ENCODE measurements at regions not wholly inside any gene's neighbourhood (a gene's known extent, or its start where the extent isn't known, plus 50 kb on each side); places are given as distances from the start of the nearest gene placed in this dataset.

- Histone ChIP-seq H3K4me1 (peaks cover 0 to 11% (median 0%) of the 10 kb centered on the region in 4 donors), H3K36me3 (no peaks in the 10 kb centered on the region), H3K4me3 (no peak overlapping the region), H3K9me3 (no peaks in the 10 kb centered on the region), H3K27me3 (no peaks in the 10 kb centered on the region), H3K27ac (no peak overlapping the region)
- DNase-seq = no peak
- TF ChIP-seq POLR2AphosphoS5 (IDR thresholded peaks at IDR 0.05) (no peak), EP300 (IDR thresholded peaks at IDR 0.05) (no peak), POLR2A (IDR thresholded peaks at IDR 0.05) (no peak), CTCF (IDR thresholded peaks at IDR 0.05) (no peak)
- 92 to 96% methylated on average over 3 of the region's 3 CpGs for WGBS, 2 donors
- intact Hi-C loops (cut with DNase I) = no loop called here
Measured at GRCh38 chr3:177878192-177878591, 658.0 kb upstream of the KCNMB2 start.

GRCh38 chr3:177878957-177879356 lies 657.3 kb upstream of the KCNMB2 start:
- no peaks in the 10 kb centered on the region for H3K36me3 ChIP-seq
- intact Hi-C loops (cut with DNase I) = no loop called here
- H3K4me3 ChIP-seq = no peak overlapping the region
- H3K4me1 ChIP-seq = peaks cover 0 to 11% (median 0%) of the 10 kb centered on the region in 4 donors
- 83 to 90% methylated on average over 4 of the region's 4 CpGs for WGBS, 2 donors
- no peak for DNase-seq
- H3K27ac ChIP-seq = no peak overlapping the region
- TF ChIP-seq CTCF (IDR thresholded peaks at IDR 0.05) (no peak), POLR2AphosphoS5 (IDR thresholded peaks at IDR 0.05) (no peak), EP300 (IDR thresholded peaks at IDR 0.05) (no peak), POLR2A (IDR thresholded peaks at IDR 0.05) (no peak)
- H3K9me3 ChIP-seq = no peaks in the 10 kb centered on the region
- no peaks in the 10 kb centered on the region for H3K27me3 ChIP-seq

- intact Hi-C loops (cut with DNase I) = no loop called here
- Histone ChIP-seq H3K27me3 (no peaks in the 10 kb centered on the region), H3K4me3 (no peak overlapping the region), H3K27ac (no peak overlapping the region), H3K4me1 (no peaks in the 10 kb centered on the region), H3K9me3 (no peaks in the 10 kb centered on the region), H3K36me3 (no peaks in the 10 kb centered on the region)
- DNase-seq = no peak
- TF ChIP-seq EP300 (IDR thresholded peaks at IDR 0.05) (no peak), CTCF (IDR thresholded peaks at IDR 0.05) (no peak), POLR2AphosphoS5 (IDR thresholded peaks at IDR 0.05) (no peak), POLR2A (IDR thresholded peaks at IDR 0.05) (no peak)
- WGBS, 2 donors = 88 to 91% methylated on average over 3 of the region's 3 CpGs
Measured at GRCh38 chr3:177881351-177881750, 654.9 kb upstream of the KCNMB2 start.

- Histone ChIP-seq H3K36me3 (no peaks in the 10 kb centered on the region), H3K27ac (no peak overlapping the region), H3K4me3 (no peak overlapping the region), H3K27me3 (no peaks in the 10 kb centered on the region), H3K9me3 (no peaks in the 10 kb centered on the region), H3K4me1 (no peaks in the 10 kb centered on the region)
- intact Hi-C loops (cut with DNase I) = no loop called here
- no peak for DNase-seq
- WGBS, 2 donors = 86 to 89% methylated on average over 5 of the region's 5 CpGs
- TF ChIP-seq EP300 (IDR thresholded peaks at IDR 0.05) (no peak), POLR2AphosphoS5 (IDR thresholded peaks at IDR 0.05) (no peak), CTCF (IDR thresholded peaks at IDR 0.05) (no peak), POLR2A (IDR thresholded peaks at IDR 0.05) (no peak)
Measured at GRCh38 chr3:177882124-177882648, 654.0 kb upstream of the KCNMB2 start.

- Histone ChIP-seq H3K9me3 (no peaks in the 10 kb centered on the region), H3K27ac (no peak overlapping the region), H3K27me3 (no peaks in the 10 kb centered on the region), H3K4me3 (no peak overlapping the region), H3K36me3 (no peaks in the 10 kb centered on the region), H3K4me1 (no peaks in the 10 kb centered on the region)
- TF ChIP-seq EP300 (IDR thresholded peaks at IDR 0.05) (no peak), POLR2A (IDR thresholded peaks at IDR 0.05) (no peak), POLR2AphosphoS5 (IDR thresholded peaks at IDR 0.05) (no peak), CTCF (IDR thresholded peaks at IDR 0.05) (no peak)
- 47 to 90% methylated on average over 2 of the region's 2 CpGs for WGBS, 2 donors
- intact Hi-C loops (cut with DNase I) = no loop called here
- no peak for DNase-seq
Measured at GRCh38 chr3:177883091-177883490, 653.1 kb upstream of the KCNMB2 start.
